ENCODE measurements at regions not wholly inside any gene's neighbourhood (a gene's known extent, or its start where the extent isn't known, plus 50 kb on each side); places are given as distances from the start of the nearest gene placed in this dataset.
A peak's percentile ranks its signal among the peaks of the same experiment; 100 is the strongest.

GRCh38 chr1:58836408-58836807 is 52.6 kb upstream of the JUN start:
- WGBS, 3 donors, result 75 to 97% (median 81%) methylated on average over 3 of the region's 3 CpGs
- Histone ChIP-seq H3K9me3 (no peaks in the 10 kb centered on the region), H3K4me3 (no peak overlapping the region), H3K27me3 (no peaks in the 10 kb centered on the region), H3K36me3 (no peaks in the 10 kb centered on the region), H3K27ac (no peak overlapping the region), H3K4me1 (ENCODE audit: insufficient read depth) (no peaks in the 10 kb centered on the region)
- intact Hi-C loops (cut with DNase I), result no loop called here
- no peak for DNase-seq
- TF ChIP-seq EP300 (IDR thresholded peaks at IDR 0.05) (no peak), POLR2A (IDR thresholded peaks at IDR 0.05) (no peak), CTCF (IDR thresholded peaks at IDR 0.05) (no peak)

- Histone ChIP-seq H3K27ac (no peak overlapping the region), H3K27me3 (no peaks in the 10 kb centered on the region), H3K9me3 (no peaks in the 10 kb centered on the region), H3K4me3 (no peak overlapping the region), H3K4me1 (ENCODE audit: insufficient read depth) (no peaks in the 10 kb centered on the region), H3K36me3 (no peaks in the 10 kb centered on the region)
- no peak for DNase-seq
- intact Hi-C loops (cut with DNase I), result no loop called here
- TF ChIP-seq POLR2A (IDR thresholded peaks at IDR 0.05), result no peak
- TF ChIP-seq EP300 (IDR thresholded peaks at IDR 0.05), result no peak
- TF ChIP-seq CTCF (IDR thresholded peaks at IDR 0.05), result no peak
These were observed 54.0 kb upstream of the JUN start for GRCh38 chr1:58837886-58838285.

DNA sequence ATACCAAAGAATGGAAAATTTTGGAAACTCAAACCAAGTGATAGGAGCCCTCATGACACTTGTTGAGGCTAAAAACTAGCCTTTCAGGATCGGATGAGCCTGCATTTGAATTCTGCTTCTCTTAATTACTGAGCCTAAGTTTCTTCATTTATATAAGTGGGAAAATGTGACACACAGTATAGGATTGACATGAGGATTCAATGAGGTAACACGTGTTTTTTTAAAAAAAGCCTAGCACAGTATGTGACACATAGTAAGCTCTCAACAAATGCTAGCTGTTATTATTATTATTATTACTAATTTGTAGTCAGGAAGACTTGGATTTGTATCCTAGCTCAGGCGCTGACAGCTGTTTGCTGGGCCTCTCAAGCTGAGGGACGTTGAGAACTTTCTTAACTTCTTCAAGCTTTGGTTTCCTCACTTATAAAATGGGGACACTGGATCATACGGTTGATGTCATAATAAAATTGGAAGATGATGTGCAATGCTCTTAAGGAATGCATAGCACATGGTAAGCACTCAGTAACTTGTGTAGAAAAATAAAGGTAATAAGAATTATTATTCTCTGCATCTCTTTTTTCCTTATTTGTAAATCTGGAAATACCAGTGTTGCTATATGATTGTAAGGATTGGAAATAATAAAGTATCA is 55.4 kb upstream of the JUN start:
- WGBS, 3 donors, result 71 to 74% (median 73%) methylated on average over 5 of the region's 5 CpGs

DNA sequence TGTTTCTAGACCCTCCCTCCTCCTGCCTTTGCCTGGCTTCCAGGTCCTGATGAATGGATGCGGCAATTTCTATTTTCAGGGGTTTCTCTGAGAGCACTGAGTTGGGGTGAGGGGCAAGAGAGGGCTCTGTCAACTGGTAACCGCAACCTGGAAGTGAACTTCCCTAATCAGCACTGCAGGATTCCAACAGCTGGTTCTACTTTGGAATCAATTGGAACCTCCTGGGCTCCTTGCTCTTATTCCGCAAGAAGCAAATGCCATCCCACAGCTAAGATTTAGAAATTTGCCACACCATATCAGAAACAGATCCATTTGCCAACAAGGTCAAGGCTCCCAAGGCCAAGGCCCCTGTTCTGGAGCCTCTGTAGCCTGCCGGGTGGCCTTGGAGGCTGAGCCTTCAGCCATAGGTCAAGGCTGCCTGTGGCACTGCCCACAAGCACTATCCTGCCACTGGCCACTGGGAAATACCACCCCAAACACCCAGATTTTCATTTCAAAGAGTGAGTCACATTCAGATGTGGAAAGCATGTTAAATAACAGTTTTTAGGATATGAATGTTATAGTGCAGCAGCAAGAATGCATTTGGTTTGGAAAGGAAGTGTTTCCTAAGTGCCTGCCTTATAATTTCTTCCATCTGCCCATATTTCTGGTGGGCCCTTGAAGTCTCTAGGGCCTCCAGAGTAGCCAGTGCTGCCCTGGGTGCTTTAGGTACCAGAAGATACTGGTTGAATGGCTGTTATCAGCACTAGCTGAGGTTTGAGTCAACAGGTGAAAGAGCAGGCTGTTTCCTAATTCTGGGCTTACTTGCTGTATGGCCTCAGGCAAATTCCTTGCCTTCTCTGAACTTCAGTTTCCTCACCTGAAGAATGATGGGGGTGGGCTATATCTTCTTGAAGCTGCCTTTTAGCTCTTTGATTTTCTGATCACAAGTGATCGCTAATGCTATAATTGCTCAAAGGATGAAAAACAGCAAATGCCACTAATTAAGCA is 56.3 kb upstream of the JUN start:
- Histone ChIP-seq H3K27ac (no peak overlapping the region), H3K36me3 (no peaks in the 10 kb centered on the region), H3K27me3 (no peaks in the 10 kb centered on the region), H3K4me1 (ENCODE audit: insufficient read depth) (no peaks in the 10 kb centered on the region), H3K9me3 (no peaks in the 10 kb centered on the region), H3K4me3 (no peak overlapping the region)
- intact Hi-C loops (cut with DNase I), result no loop called here
- peak in 1 of 5 donors; percentile 39 for DNase-seq
- TF ChIP-seq POLR2A (IDR thresholded peaks at IDR 0.05) (no peak), CTCF (IDR thresholded peaks at IDR 0.05) (no peak)
- WGBS, 3 donors, result 74 to 90% (median 86%) methylated on average over 5 of the region's 5 CpGs

More for the DNA sequence above, 55.4 kb upstream of the JUN start:
- Histone ChIP-seq H3K4me3 (no peak overlapping the region), H3K9me3 (no peaks in the 10 kb centered on the region), H3K27ac (no peak overlapping the region), H3K27me3 (no peaks in the 10 kb centered on the region), H3K4me1 (ENCODE audit: insufficient read depth) (no peaks in the 10 kb centered on the region), H3K36me3 (no peaks in the 10 kb centered on the region)
- intact Hi-C loops (cut with DNase I), result no loop called here
- TF ChIP-seq EP300 (IDR thresholded peaks at IDR 0.05), result no peak
- no peak for TF ChIP-seq POLR2A (IDR thresholded peaks at IDR 0.05)
- no peak for TF ChIP-seq CTCF (IDR thresholded peaks at IDR 0.05)
- DNase-seq, result no peak

Data from ovary (tissue), 7 donors.